ENCODE measurements at regions not wholly inside any gene's neighbourhood (a gene's known extent, or its start where the extent isn't known, plus 50 kb on each side); places are given as distances from the start of the nearest gene placed in this dataset.

GRCh38 chr1:30137001-30137400, 586.4 kb downstream of the MATN1 start:
- intact Hi-C loops (cut with micrococcal nuclease; ENCODE audit: unreplicated experiment) (no loop called here), in situ Hi-C loops (cut with MboI) (no loop called here)
- CTCF ChIA-PET: no interaction called here
- TF ChIP-seq MAX (IDR thresholded peaks at IDR 0.05; ENCODE audit: low read depth, low read length) (no peak), SMAD5 (IDR thresholded peaks at IDR 0.05; ENCODE audit: low read depth) (no peak), CHD2 (IDR thresholded peaks at IDR 0.05; ENCODE audit: borderline replicate concordance, low read depth, low read length) (no peak), HCFC1 (IDR thresholded peaks at IDR 0.05; ENCODE audit: low read length) (no peak), SREBF2 (IDR thresholded peaks at IDR 0.05; ENCODE audit: low read length) (no peak), PML (IDR thresholded peaks at IDR 0.05; ENCODE audit: low read length) (no peak), STAT3 (IDR thresholded peaks at IDR 0.05; ENCODE audit: low read depth, low read length) (no peak), USF1 (IDR thresholded peaks at IDR 0.05; ENCODE audit: borderline replicate concordance, extremely low read length, insufficient read depth, low read depth, low read length) (no peak), RAD21 (IDR thresholded peaks at IDR 0.05; ENCODE audit: insufficient read depth, low read depth, low read length) (no peak), DPF2 (IDR thresholded peaks at IDR 0.05) (no peak), ESRRA (IDR thresholded peaks at IDR 0.05; ENCODE audit: low read length) (no peak), E2F4 (IDR thresholded peaks at IDR 0.05; ENCODE audit: low read depth, low read length) (no peak), RFX5 (IDR thresholded peaks at IDR 0.05; ENCODE audit: low read depth, low read length) (no peak), CBFB (IDR thresholded peaks at IDR 0.05; ENCODE audit: low read depth) (no peak)
- TF ChIP-seq, protein P1, sequence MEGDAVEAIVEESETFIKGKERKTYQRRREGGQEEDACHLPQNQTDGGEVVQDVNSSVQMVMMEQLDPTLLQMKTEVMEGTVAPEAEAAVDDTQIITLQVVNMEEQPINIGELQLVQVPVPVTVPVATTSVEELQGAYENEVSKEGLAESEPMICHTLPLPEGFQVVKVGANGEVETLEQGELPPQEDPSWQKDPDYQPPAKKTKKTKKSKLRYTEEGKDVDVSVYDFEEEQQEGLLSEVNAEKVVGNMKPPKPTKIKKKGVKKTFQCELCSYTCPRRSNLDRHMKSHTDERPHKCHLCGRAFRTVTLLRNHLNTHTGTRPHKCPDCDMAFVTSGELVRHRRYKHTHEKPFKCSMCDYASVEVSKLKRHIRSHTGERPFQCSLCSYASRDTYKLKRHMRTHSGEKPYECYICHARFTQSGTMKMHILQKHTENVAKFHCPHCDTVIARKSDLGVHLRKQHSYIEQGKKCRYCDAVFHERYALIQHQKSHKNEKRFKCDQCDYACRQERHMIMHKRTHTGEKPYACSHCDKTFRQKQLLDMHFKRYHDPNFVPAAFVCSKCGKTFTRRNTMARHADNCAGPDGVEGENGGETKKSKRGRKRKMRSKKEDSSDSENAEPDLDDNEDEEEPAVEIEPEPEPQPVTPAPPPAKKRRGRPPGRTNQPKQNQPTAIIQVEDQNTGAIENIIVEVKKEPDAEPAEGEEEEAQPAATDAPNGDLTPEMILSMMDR (IDR thresholded peaks at IDR 0.05 in 2 of 3, conservative IDR thresholded peaks at IDR 0.05 in 1 of 3; ENCODE audit: control insufficient read depth in 2 of 3, extremely low read depth in 1 of 3, insufficient read depth in 1 of 3, low read depth in 3 of 3, low read length in 3 of 3): no peak
- TF ChIP-seq, protein P2, sequence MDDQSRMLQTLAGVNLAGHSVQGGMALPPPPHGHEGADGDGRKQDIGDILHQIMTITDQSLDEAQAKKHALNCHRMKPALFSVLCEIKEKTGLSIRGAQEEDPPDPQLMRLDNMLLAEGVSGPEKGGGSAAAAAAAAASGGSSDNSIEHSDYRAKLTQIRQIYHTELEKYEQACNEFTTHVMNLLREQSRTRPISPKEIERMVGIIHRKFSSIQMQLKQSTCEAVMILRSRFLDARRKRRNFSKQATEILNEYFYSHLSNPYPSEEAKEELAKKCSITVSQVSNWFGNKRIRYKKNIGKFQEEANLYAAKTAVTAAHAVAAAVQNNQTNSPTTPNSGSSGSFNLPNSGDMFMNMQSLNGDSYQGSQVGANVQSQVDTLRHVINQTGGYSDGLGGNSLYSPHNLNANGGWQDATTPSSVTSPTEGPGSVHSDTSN (IDR thresholded peaks at IDR 0.05; ENCODE audit: insufficient replicate concordance, low read depth, low read length): no peak
- H3K4me1 ChIP-seq (ENCODE audit: control insufficient read depth, insufficient read depth, low read length): no peaks in the 10 kb centered on the region
- H3K79me2 ChIP-seq (ENCODE audit: control insufficient read depth, insufficient read depth, low read length): no peaks in the 10 kb centered on the region
- RAD21 ChIA-PET (ENCODE audit: unreplicated experiment): no interaction called here
- H4K20me1 ChIP-seq (ENCODE audit: control insufficient read depth, insufficient read depth): no peaks in the 10 kb centered on the region
- H3K9ac ChIP-seq (ENCODE audit: control insufficient read depth, insufficient read depth, low read length): no peak overlapping the region
- no peaks in the 10 kb centered on the region for H3K9me3 ChIP-seq (replicated peaks; ENCODE audit: control insufficient read depth, insufficient read depth, low read length)
- no peak overlapping the region for H3K4me2 ChIP-seq (ENCODE audit: control insufficient read depth, insufficient read depth)
- no peak for FAIRE-seq
- H3K27me3 ChIP-seq (replicated peaks in 1 of 2; ENCODE audit: control insufficient read depth in 2 of 2, insufficient read depth in 2 of 2, low read length in 1 of 2): no peaks in the 10 kb centered on the region; a peak in 1 of 4 replicates
- H3K36me3 ChIP-seq (ENCODE audit: control insufficient read depth in 2 of 2, insufficient read depth in 2 of 2, low read length in 1 of 2): no peaks in the 10 kb centered on the region
- ATAC-seq: no peak
- SMC1A ChIA-PET (ENCODE audit: uncharacterized antibody, unreplicated experiment): no interaction called here
- no TSS peak for BruUV-seq (replicated peaks)
- DNase-seq (ENCODE audit: low read depth, low spot score): no peak
- 0% methylated on average over 3 of the region's 3 CpGs for WGBS (ENCODE audit: insufficient coverage, insufficient replicate concordance, low lambda C conversion rate, missing lambda C conversion rate)
- POLR2A ChIA-PET: no interaction called here
- no peak overlapping the region for H2AFZ ChIP-seq (ENCODE audit: control insufficient read depth, low read depth, low read length)
- no peak overlapping the region for H3K4me3 ChIP-seq
- no peak overlapping the region for H3K27ac ChIP-seq (ENCODE audit: control insufficient read depth, insufficient read depth)
